ENCODE measurements at regions not wholly inside any gene's neighbourhood (a gene's known extent, or its start where the extent isn't known, plus 50 kb on each side); places are given as distances from the start of the nearest gene placed in this dataset.
"Not testable (repeated sequence)": the region's sequence is repeated elsewhere in the genome, so short reads cannot be mapped to it uniquely, and the experiment has no call there.

DNA sequence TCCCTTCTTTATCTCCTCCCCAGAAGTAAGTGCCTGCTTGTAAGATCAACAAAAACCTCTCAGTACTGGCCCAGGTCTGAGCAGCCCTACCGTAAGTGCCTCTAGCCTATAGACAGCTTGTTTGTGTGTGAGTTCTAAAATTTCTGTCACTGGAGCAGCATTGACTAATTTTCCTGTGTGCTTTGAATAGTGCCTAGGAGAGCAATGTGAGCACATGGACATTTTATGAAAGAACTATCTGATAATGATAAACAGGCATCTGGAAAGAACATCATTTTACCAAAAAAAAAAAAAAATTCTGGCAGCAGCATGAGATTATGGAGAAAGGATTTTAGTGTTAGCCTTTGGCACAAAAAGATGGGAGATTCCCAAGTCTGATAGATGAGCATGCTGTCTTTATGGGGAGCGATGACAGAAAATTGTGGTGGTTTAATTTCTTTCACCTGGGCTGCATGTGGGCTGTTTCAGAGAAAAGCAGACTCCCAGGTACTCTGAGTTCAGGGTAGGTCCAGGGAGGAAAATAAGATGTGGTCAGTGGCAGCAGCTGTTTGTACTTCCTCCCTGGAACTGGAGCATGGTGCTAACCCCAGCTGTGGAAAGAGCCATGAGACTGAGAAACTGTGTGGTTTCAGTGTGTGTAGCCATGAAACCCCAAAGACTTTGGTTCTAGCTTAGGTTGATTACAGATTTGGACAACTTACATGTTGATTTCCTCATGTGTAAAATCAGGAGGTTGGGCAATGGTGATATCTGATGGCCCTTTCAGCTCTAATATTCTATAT is 419.9 kb downstream of the NTRK2 start:
- no peaks in the 10 kb centered on the region for H3K4me1 Mint-ChIP-seq (ENCODE audit: low read depth, unreplicated experiment)
- no peaks in the 10 kb centered on the region for H3K9me3 Mint-ChIP-seq (ENCODE audit: unreplicated experiment)
- no peaks in the 10 kb centered on the region for H3K27me3 Mint-ChIP-seq (ENCODE audit: unreplicated experiment)
- no peak overlapping the region for H3K27ac Mint-ChIP-seq (ENCODE audit: unreplicated experiment)
- no peaks in the 10 kb centered on the region for H3K36me3 Mint-ChIP-seq (ENCODE audit: unreplicated experiment)
- no peak overlapping the region for H3K4me3 Mint-ChIP-seq (ENCODE audit: unreplicated experiment)
- no peak for DNase-seq
- TF ChIP-seq, protein P1, sequence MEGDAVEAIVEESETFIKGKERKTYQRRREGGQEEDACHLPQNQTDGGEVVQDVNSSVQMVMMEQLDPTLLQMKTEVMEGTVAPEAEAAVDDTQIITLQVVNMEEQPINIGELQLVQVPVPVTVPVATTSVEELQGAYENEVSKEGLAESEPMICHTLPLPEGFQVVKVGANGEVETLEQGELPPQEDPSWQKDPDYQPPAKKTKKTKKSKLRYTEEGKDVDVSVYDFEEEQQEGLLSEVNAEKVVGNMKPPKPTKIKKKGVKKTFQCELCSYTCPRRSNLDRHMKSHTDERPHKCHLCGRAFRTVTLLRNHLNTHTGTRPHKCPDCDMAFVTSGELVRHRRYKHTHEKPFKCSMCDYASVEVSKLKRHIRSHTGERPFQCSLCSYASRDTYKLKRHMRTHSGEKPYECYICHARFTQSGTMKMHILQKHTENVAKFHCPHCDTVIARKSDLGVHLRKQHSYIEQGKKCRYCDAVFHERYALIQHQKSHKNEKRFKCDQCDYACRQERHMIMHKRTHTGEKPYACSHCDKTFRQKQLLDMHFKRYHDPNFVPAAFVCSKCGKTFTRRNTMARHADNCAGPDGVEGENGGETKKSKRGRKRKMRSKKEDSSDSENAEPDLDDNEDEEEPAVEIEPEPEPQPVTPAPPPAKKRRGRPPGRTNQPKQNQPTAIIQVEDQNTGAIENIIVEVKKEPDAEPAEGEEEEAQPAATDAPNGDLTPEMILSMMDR (IDR thresholded peaks at IDR 0.05; ENCODE audit: partially characterized antibody, unreplicated experiment): no peak

DNA sequence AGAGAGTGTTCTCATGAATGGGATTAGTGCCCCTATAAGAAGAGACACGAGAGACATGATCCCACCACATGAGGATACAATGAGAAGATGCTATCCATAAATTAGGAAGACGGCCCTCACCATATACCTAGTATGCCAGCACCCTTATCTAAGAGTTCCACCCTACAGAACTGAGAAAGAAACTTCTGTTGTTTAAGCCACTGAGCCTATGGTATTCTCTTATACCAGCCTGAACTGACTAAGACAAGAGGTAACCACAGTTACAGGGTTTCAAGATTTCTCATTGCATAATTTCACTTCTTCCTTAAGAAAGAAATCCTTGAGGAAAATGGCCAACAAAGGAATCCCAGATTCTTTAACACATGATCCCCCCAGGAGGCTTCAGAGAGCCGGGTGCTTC is 412.4 kb downstream of the NTRK2 start:
- H3K9me3 Mint-ChIP-seq (ENCODE audit: unreplicated experiment): peaks cover 2% of the 10 kb centered on the region
- H3K27me3 Mint-ChIP-seq (ENCODE audit: unreplicated experiment): no peaks in the 10 kb centered on the region
- no peak overlapping the region for H3K4me3 Mint-ChIP-seq (ENCODE audit: unreplicated experiment)
- TF ChIP-seq, protein P1 (IDR thresholded peaks at IDR 0.05; ENCODE audit: partially characterized antibody, unreplicated experiment): no peak
- H3K27ac Mint-ChIP-seq (ENCODE audit: unreplicated experiment): no peak overlapping the region
- no peaks in the 10 kb centered on the region for H3K36me3 Mint-ChIP-seq (ENCODE audit: unreplicated experiment)
- peaks cover 5% of the 10 kb centered on the region for H3K4me1 Mint-ChIP-seq (ENCODE audit: low read depth, unreplicated experiment)
- no peak for DNase-seq

DNA sequence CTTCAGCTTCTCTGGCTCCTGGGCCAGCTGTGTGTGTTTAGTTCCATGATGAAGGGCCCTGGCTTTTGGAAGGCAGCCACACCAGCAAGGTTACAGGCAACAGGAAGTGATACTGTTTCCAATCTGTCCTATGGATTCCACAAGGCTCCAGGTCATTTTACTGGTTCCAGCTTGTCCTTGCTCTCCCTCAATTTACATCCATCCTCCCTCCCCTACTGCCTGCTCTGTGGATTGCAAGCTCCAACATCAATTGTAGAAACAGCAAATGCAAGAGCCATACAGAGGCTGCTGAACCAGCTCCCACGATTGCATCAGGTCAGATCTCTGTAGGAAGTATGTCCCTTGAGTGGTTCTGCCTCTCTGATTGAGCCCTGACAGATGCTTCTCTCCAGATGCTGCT is 409.8 kb downstream of the NTRK2 start:
- Mint-ChIP-seq H3K4me1 (ENCODE audit: low read depth, unreplicated experiment) (peaks cover 5% of the 10 kb centered on the region), H3K4me3 (ENCODE audit: unreplicated experiment) (no peak overlapping the region), H3K36me3 (ENCODE audit: unreplicated experiment) (peaks cover 4% of the 10 kb centered on the region), H3K27me3 (ENCODE audit: unreplicated experiment) (no peaks in the 10 kb centered on the region), H3K9me3 (ENCODE audit: unreplicated experiment) (peaks cover 4% of the 10 kb centered on the region), H3K27ac (ENCODE audit: unreplicated experiment) (no peak overlapping the region)
- TF ChIP-seq, protein P1 (IDR thresholded peaks at IDR 0.05; ENCODE audit: partially characterized antibody, unreplicated experiment): no peak
- DNase-seq: no peak

DNA sequence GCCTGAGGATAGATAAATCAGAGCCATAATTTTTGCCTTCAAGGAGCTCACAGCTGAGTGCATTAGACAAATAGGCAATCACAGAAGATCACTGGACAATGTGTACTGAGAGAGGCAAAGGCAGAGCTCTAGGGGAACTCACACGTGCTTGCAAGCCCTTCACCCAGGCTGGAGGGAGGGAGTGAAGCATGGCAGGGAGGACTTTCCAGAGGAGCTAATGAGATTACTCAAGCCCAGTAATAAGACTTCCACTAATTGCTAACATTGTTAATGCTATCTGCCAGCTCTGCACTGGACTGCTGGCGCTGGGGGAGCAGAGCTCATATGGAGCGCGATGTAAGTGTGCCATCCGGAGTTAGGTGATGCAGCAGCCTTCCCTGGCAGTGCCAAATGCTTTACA is 408.4 kb downstream of the NTRK2 start:
- no peak overlapping the region for H3K4me3 Mint-ChIP-seq (ENCODE audit: unreplicated experiment)
- TF ChIP-seq, protein P1 (IDR thresholded peaks at IDR 0.05; ENCODE audit: partially characterized antibody, unreplicated experiment): no peak
- H3K9me3 Mint-ChIP-seq (ENCODE audit: unreplicated experiment): peaks cover 4% of the 10 kb centered on the region
- H3K27me3 Mint-ChIP-seq (ENCODE audit: unreplicated experiment): no peaks in the 10 kb centered on the region
- peaks cover 4% of the 10 kb centered on the region for H3K36me3 Mint-ChIP-seq (ENCODE audit: unreplicated experiment)
- H3K27ac Mint-ChIP-seq (ENCODE audit: unreplicated experiment): no peak overlapping the region
- peaks cover 5% of the 10 kb centered on the region for H3K4me1 Mint-ChIP-seq (ENCODE audit: low read depth, unreplicated experiment)
- DNase-seq: no peak

DNA sequence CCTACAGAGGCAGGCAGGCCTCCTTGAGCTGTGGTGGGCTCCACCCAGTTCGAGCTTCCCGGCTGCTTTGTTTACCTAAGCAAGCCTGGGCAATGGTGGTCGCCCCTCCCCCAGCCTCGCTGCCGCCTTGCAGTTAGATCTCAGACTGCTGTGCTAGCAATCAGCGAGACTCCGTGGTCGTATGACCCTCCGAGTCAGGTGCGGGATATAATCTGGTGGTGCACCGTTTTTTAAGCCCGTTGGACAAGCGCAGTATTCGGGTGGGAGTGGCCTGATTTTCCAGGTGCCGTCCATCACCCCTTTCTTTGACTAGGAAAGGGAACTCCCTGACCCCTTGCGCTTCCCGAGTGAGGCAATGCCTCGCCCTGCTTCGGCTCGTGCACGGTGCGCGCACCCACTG is 407.6 kb downstream of the NTRK2 start:
- not testable (repeated sequence) for H3K27me3 Mint-ChIP-seq (ENCODE audit: unreplicated experiment); H3K27ac Mint-ChIP-seq (ENCODE audit: unreplicated experiment); H3K4me3 Mint-ChIP-seq (ENCODE audit: unreplicated experiment); H3K4me1 Mint-ChIP-seq (ENCODE audit: low read depth, unreplicated experiment); H3K36me3 Mint-ChIP-seq (ENCODE audit: unreplicated experiment); H3K9me3 Mint-ChIP-seq (ENCODE audit: unreplicated experiment); DNase-seq

Measured in glutamatergic neuron (in vitro differentiated cells).